GM23338 (cell line): ENCODE measurements at regions not wholly inside any gene's neighbourhood (a gene's known extent, or its start where the extent isn't known, plus 50 kb on each side); places are given as distances from the start of the nearest gene placed in this dataset.

Experiments used
- ATAC-seq: fragments of 200-7000 bp; cut with Tn5 transposase; 3 replicates; pipeline ENCODE4 v1.9.1; 2020
- DNase-seq: peaks from one replicate; pipeline ENCODE4 v3.0.0-alpha.2; 2015; ENCODE audit warnings: low spot score
- H2AFZ ChIP-seq: fragments of 200-600 bp; sonication (generic); 2 replicates; pipeline ENCODE4 v1.8.0; 2016; ENCODE audit warnings: antibody characterized with exemption, mild to moderate bottlenecking, moderate library complexity
- H3F3A ChIP-seq: fragments of 200-600 bp; sonication (generic); replicated peaks from 2 replicates; pipeline ENCODE4 v1.8.0; 2017; ENCODE audit warnings: antibody characterized with exemption, mixed run types, low read depth
- H3K27ac ChIP-seq: fragments of 200-600 bp; sonication (generic); 2 replicates; pipeline ENCODE4 v1.6.1; 2016; ENCODE audit warnings: low read depth
- H3K27me3 ChIP-seq: fragments of 200-600 bp; sonication (generic); 2 replicates; pipeline ENCODE4 v1.8.0; 2016; ENCODE audit warnings: mild to moderate bottlenecking, mixed run types, moderate library complexity; ENCODE audit not compliant: insufficient read depth
- H3K36me3 ChIP-seq: fragments of 200-600 bp; sonication (generic); 2 replicates; pipeline ENCODE4 v1.8.0; 2016; ENCODE audit warnings: mild to moderate bottlenecking; ENCODE audit not compliant: insufficient read depth
- H3K4me1 ChIP-seq: fragments of 200-600 bp; sonication (generic); 2 replicates; pipeline ENCODE4 v1.8.0; 2016; ENCODE audit warnings: mild to moderate bottlenecking, moderate library complexity; ENCODE audit not compliant: insufficient read depth
- H3K4me2 ChIP-seq: fragments of 200-600 bp; sonication (generic); 2 replicates; pipeline ENCODE4 v1.7.1; 2017; ENCODE audit warnings: mixed run types
- H3K4me3 ChIP-seq: fragments of 200-600 bp; sonication (generic); 2 replicates; pipeline ENCODE4 v1.6.1; 2016; ENCODE audit warnings: mixed run types
- H3K79me2 ChIP-seq: fragments of 200-600 bp; sonication (generic); replicated peaks from 2 replicates; pipeline ENCODE4 v1.8.0; 2017; ENCODE audit warnings: mild to moderate bottlenecking; ENCODE audit not compliant: insufficient read depth
- H3K9me2 ChIP-seq: fragments of 200-600 bp; sonication (generic); 2 replicates; pipeline ENCODE4 v1.8.0; 2017; ENCODE audit not compliant: insufficient read depth
- H4K20me1 ChIP-seq: fragments of 200-600 bp; sonication (generic); replicated peaks from 2 replicates; pipeline ENCODE4 v1.8.0; 2017; ENCODE audit warnings: mild to moderate bottlenecking; ENCODE audit not compliant: insufficient read depth
- H3K27ac Mint-ChIP-seq: 2 replicates; pipeline ENCODE4 v1.8.0; 2020; ENCODE audit warnings: inconsistent platforms, mild to moderate bottlenecking, moderate library complexity, mixed read lengths
- H3K27me3 Mint-ChIP-seq: 3 replicates; pipeline ENCODE4 v1.8.0; 2022; ENCODE audit warnings: low read depth, mild to moderate bottlenecking, moderate library complexity, mixed read lengths, inconsistent platforms; ENCODE audit not compliant: insufficient read depth, poor library complexity
- H3K36me3 Mint-ChIP-seq: 3 replicates; pipeline ENCODE4 v1.8.0; 2021; ENCODE audit warnings: low read depth, mild to moderate bottlenecking, inconsistent platforms, moderate library complexity, mixed read lengths
- H3K4me1 Mint-ChIP-seq: 3 replicates; pipeline ENCODE4 v1.8.0; 2020; ENCODE audit warnings: mild to moderate bottlenecking, inconsistent platforms, mixed read lengths
- H3K4me3 Mint-ChIP-seq: 3 replicates; pipeline ENCODE4 v1.8.0; 2021; ENCODE audit warnings: moderate library complexity, mild to moderate bottlenecking, inconsistent platforms, mixed read lengths
- H3K9me3 Mint-ChIP-seq: 3 replicates; pipeline ENCODE4 v1.8.0; 2020; ENCODE audit warnings: moderate library complexity, mild to moderate bottlenecking, inconsistent platforms, mixed read lengths
- CREB1 ChIP-seq: fragments of 250-450 bp; sonication (Bioruptor Pico); IDR thresholded peaks from 2 replicates; pipeline ENCODE4 v1.5.0; 2020; ENCODE audit warnings: low read depth, mild to moderate bottlenecking, moderate library complexity
- EZH2 ChIP-seq: fragments of 200-600 bp; sonication (generic); IDR thresholded peaks from one replicate; pipeline ENCODE4 v1.8.0; 2017; ENCODE audit warnings: antibody characterized with exemption, mild to moderate bottlenecking, low read depth; ENCODE audit not compliant: unreplicated experiment
- EZH2phosphoT487 ChIP-seq: fragments of 200-600 bp; sonication (generic); IDR thresholded peaks from one replicate; pipeline ENCODE4 v1.8.1; 2018; ENCODE audit warnings: antibody characterized with exemption; ENCODE audit not compliant: unreplicated experiment
- JUNB ChIP-seq: IDR thresholded peaks from one replicate; pipeline ENCODE4 v1.6.1; 2016; ENCODE audit warnings: antibody characterized with exemption; ENCODE audit not compliant: unreplicated experiment
- NANOG ChIP-seq: IDR thresholded peaks from 2 replicates; pipeline ENCODE4 v1.6.1; 2016; ENCODE audit warnings: antibody characterized with exemption, borderline replicate concordance
- POLR2AphosphoS5 ChIP-seq: IDR thresholded peaks from 2 replicates; pipeline ENCODE4 v1.6.1; 2016; ENCODE audit warnings: antibody characterized with exemption, low read depth
- STAT1 ChIP-seq: IDR thresholded peaks from one replicate; pipeline ENCODE4 v1.6.1; 2016; ENCODE audit warnings: antibody characterized with exemption; ENCODE audit not compliant: unreplicated experiment
- ZNF114 ChIP-seq: fragments of 250-450 bp; sonication (Bioruptor Pico); IDR thresholded peaks from 2 replicates; pipeline ENCODE4 v1.5.0; 2020; ENCODE audit warnings: mild to moderate bottlenecking, moderate library complexity
- ZNF331 ChIP-seq: fragments of 250-450 bp; sonication (Bioruptor Pico); IDR thresholded peaks from 2 replicates; pipeline ENCODE4 v1.5.0; 2020; ENCODE audit warnings: low read depth, mild to moderate bottlenecking, moderate library complexity
- TF ChIP-seq, protein P1 (sequence below): fragments of 250-450 bp; sonication (Bioruptor Pico); IDR thresholded peaks from 2 replicates; pipeline ENCODE4 v1.5.0; 2020; ENCODE audit warnings: mild to moderate bottlenecking, moderate library complexity
- TF ChIP-seq, protein P2 (sequence below): IDR thresholded peaks from 2 replicates; pipeline ENCODE4 v1.6.1; 2016; ENCODE audit warnings: antibody characterized with exemption
- TF ChIP-seq, protein P3 (sequence below), 2 experiments: fragments of 200-600 bp in 1 of 2; sonication (generic) in 1 of 2; conservative IDR thresholded peaks; 2 replicates each; pipeline versions ENCODE4 v1.5.1 to v1.6.1; 2016 to 2017; ENCODE audit warnings: antibody characterized with exemption in 2 of 2, low read depth in 2 of 2, mild to moderate bottlenecking in 2 of 2, moderate library complexity in 1 of 2
- TF ChIP-seq, protein P4 (sequence below): IDR thresholded peaks from one replicate; pipeline ENCODE4 v1.6.1; 2018; ENCODE audit warnings: antibody characterized with exemption; ENCODE audit not compliant: unreplicated experiment

DNA sequence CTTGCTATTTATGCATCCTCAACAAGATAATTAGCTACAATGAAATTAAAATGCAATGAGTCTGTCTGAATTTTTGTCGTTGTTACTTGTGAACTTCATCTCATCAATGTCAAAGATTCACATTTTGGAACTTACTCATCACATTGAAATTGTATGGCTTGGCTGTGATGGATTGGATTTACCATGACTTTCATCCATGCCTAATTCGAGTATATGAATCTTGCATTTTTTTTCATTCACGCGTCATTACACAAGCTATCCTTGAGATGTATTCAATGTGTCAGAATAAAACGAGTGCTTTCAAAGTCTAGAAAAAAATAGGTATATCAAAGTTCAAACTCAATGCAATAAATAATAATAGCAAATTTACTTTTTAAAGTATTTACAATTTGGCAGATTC, 265.3 kb downstream of the MAP2K6 start:
- H2AFZ ChIP-seq: no peak overlapping the region
- no peaks in the 10 kb centered on the region for H3F3A ChIP-seq
- ATAC-seq (no peak), DNase-seq (no peak)
- no peaks in the 10 kb centered on the region for H3K27me3 ChIP-seq
- H3K79me2 ChIP-seq: no peaks in the 10 kb centered on the region
- H3K4me3 ChIP-seq: no peak overlapping the region
- Mint-ChIP-seq H3K4me1 (no peaks in the 10 kb centered on the region), H3K4me3 (no peak overlapping the region), H3K36me3 (no peaks in the 10 kb centered on the region), H3K27ac (no peak overlapping the region), H3K27me3 (no peaks in the 10 kb centered on the region), H3K9me3 (no peaks in the 10 kb centered on the region; the same call in 2 of the 3 replicates)
- no peak overlapping the region for H3K27ac ChIP-seq
- no peak overlapping the region for H3K4me2 ChIP-seq
- no peaks in the 10 kb centered on the region for H3K36me3 ChIP-seq
- H3K9me2 ChIP-seq: no peaks in the 10 kb centered on the region
- no peak for TF ChIP-seq POLR2AphosphoS5
- TF ChIP-seq, protein P1, sequence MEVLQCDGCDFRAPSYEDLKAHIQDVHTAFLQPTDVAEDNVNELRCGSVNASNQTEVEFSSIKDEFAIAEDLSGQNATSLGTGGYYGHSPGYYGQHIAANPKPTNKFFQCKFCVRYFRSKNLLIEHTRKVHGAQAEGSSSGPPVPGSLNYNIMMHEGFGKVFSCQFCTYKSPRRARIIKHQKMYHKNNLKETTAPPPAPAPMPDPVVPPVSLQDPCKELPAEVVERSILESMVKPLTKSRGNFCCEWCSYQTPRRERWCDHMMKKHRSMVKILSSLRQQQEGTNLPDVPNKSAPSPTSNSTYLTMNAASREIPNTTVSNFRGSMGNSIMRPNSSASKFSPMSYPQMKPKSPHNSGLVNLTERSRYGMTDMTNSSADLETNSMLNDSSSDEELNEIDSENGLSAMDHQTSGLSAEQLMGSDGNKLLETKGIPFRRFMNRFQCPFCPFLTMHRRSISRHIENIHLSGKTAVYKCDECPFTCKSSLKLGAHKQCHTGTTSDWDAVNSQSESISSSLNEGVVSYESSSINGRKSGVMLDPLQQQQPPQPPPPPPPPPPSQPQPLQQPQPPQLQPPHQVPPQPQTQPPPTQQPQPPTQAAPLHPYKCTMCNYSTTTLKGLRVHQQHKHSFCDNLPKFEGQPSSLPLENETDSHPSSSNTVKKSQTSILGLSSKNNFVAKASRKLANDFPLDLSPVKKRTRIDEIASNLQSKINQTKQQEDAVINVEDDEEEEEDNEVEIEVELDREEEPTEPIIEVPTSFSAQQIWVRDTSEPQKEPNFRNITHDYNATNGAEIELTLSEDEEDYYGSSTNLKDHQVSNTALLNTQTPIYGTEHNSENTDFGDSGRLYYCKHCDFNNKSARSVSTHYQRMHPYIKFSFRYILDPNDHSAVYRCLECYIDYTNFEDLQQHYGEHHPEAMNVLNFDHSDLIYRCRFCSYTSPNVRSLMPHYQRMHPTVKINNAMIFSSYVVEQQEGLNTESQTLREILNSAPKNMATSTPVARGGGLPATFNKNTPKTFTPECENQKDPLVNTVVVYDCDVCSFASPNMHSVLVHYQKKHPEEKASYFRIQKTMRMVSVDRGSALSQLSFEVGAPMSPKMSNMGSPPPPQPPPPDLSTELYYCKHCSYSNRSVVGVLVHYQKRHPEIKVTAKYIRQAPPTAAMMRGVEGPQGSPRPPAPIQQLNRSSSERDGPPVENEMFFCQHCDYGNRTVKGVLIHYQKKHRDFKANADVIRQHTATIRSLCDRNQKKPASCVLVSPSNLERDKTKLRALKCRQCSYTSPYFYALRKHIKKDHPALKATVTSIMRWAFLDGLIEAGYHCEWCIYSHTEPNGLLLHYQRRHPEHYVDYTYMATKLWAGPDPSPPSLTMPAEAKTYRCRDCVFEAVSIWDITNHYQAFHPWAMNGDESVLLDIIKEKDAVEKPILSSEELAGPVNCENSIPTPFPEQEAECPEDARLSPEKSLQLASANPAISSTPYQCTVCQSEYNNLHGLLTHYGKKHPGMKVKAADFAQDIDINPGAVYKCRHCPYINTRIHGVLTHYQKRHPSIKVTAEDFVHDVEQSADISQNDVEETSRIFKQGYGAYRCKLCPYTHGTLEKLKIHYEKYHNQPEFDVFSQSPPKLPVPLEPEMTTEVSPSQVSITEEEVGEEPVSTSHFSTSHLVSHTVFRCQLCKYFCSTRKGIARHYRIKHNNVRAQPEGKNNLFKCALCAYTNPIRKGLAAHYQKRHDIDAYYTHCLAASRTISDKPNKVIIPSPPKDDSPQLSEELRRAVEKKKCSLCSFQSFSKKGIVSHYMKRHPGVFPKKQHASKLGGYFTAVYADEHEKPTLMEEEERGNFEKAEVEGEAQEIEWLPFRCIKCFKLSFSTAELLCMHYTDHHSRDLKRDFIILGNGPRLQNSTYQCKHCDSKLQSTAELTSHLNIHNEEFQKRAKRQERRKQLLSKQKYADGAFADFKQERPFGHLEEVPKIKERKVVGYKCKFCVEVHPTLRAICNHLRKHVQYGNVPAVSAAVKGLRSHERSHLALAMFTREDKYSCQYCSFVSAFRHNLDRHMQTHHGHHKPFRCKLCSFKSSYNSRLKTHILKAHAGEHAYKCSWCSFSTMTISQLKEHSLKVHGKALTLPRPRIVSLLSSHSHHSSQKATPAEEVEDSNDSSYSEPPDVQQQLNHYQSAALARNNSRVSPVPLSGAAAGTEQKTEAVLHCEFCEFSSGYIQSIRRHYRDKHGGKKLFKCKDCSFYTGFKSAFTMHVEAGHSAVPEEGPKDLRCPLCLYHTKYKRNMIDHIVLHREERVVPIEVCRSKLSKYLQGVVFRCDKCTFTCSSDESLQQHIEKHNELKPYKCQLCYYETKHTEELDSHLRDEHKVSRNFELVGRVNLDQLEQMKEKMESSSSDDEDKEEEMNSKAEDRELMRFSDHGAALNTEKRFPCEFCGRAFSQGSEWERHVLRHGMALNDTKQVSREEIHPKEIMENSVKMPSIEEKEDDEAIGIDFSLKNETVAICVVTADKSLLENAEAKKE: no peak
- TF ChIP-seq ZNF114: no peak
- TF ChIP-seq, protein P2, sequence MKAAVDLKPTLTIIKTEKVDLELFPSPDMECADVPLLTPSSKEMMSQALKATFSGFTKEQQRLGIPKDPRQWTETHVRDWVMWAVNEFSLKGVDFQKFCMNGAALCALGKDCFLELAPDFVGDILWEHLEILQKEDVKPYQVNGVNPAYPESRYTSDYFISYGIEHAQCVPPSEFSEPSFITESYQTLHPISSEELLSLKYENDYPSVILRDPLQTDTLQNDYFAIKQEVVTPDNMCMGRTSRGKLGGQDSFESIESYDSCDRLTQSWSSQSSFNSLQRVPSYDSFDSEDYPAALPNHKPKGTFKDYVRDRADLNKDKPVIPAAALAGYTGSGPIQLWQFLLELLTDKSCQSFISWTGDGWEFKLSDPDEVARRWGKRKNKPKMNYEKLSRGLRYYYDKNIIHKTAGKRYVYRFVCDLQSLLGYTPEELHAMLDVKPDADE: no peak
- no peak for TF ChIP-seq CREB1 (CRISPR knock-in tag)
- TF ChIP-seq STAT1: no peak
- no peak for TF ChIP-seq NANOG
- no peak for TF ChIP-seq ZNF331
- no peak for TF ChIP-seq EZH2phosphoT487
- TF ChIP-seq, protein P3, sequence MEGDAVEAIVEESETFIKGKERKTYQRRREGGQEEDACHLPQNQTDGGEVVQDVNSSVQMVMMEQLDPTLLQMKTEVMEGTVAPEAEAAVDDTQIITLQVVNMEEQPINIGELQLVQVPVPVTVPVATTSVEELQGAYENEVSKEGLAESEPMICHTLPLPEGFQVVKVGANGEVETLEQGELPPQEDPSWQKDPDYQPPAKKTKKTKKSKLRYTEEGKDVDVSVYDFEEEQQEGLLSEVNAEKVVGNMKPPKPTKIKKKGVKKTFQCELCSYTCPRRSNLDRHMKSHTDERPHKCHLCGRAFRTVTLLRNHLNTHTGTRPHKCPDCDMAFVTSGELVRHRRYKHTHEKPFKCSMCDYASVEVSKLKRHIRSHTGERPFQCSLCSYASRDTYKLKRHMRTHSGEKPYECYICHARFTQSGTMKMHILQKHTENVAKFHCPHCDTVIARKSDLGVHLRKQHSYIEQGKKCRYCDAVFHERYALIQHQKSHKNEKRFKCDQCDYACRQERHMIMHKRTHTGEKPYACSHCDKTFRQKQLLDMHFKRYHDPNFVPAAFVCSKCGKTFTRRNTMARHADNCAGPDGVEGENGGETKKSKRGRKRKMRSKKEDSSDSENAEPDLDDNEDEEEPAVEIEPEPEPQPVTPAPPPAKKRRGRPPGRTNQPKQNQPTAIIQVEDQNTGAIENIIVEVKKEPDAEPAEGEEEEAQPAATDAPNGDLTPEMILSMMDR (conservative IDR thresholded peaks at IDR 0.05; ENCODE audit: low read depth in 2 of 2): no peak
- TF ChIP-seq, protein P4, sequence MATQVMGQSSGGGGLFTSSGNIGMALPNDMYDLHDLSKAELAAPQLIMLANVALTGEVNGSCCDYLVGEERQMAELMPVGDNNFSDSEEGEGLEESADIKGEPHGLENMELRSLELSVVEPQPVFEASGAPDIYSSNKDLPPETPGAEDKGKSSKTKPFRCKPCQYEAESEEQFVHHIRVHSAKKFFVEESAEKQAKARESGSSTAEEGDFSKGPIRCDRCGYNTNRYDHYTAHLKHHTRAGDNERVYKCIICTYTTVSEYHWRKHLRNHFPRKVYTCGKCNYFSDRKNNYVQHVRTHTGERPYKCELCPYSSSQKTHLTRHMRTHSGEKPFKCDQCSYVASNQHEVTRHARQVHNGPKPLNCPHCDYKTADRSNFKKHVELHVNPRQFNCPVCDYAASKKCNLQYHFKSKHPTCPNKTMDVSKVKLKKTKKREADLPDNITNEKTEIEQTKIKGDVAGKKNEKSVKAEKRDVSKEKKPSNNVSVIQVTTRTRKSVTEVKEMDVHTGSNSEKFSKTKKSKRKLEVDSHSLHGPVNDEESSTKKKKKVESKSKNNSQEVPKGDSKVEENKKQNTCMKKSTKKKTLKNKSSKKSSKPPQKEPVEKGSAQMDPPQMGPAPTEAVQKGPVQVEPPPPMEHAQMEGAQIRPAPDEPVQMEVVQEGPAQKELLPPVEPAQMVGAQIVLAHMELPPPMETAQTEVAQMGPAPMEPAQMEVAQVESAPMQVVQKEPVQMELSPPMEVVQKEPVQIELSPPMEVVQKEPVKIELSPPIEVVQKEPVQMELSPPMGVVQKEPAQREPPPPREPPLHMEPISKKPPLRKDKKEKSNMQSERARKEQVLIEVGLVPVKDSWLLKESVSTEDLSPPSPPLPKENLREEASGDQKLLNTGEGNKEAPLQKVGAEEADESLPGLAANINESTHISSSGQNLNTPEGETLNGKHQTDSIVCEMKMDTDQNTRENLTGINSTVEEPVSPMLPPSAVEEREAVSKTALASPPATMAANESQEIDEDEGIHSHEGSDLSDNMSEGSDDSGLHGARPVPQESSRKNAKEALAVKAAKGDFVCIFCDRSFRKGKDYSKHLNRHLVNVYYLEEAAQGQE: no peak
- no peak for TF ChIP-seq JUNB
- TF ChIP-seq EZH2: no peak
- H3K4me1 ChIP-seq: no peaks in the 10 kb centered on the region
- no peaks in the 10 kb centered on the region; the same call in 1 of the 2 replicates for H4K20me1 ChIP-seq
